ENCODE measurements at regions not wholly inside any gene's neighbourhood (a gene's known extent, or its start where the extent isn't known, plus 50 kb on each side); places are given as distances from the start of the nearest gene placed in this dataset.

- Histone ChIP-seq H3K4me2 (ENCODE audit: low read depth, low read length) (peak overlapping the region; percentile 57), H3K4me1 (ENCODE audit: low read length) (0 out of 2 replicates have a peak, but pooled peaks cover 3% of the 10 kb centered on the region), H3K27ac (ENCODE audit: low read length) (peak overlapping the region; percentile 14; the same call in 1 of the 2 replicates), H3F3A (ENCODE audit: insufficient read depth, low read length) (no peaks in the 10 kb centered on the region), H3K79me2 (ENCODE audit: low read length) (no peaks in the 10 kb centered on the region), H2AFZ (ENCODE audit: low read length) (peak overlapping the region; percentile 27), H3K4me3 (ENCODE audit: low read length) (peak overlapping the region; percentile 8; the same call in 1 of the 2 replicates), H3K9ac (ENCODE audit: low read length) (peak overlapping the region; percentile 2; the same call in 1 of the 2 replicates), H3K9me2 (replicated peaks; ENCODE audit: insufficient read depth, low read length) (no peaks in the 10 kb centered on the region; the same call in 1 of the 2 replicates), H3K36me3 (replicated peaks; ENCODE audit: insufficient read depth, low read length) (no peaks in the 10 kb centered on the region), H3K9me3 (replicated peaks; ENCODE audit: insufficient read depth, low read length) (no peaks in the 10 kb centered on the region), H3K27me3 (replicated peaks; ENCODE audit: insufficient read depth, low read length) (no peaks in the 10 kb centered on the region), H4K20me1 (ENCODE audit: insufficient read depth, low read length) (no peaks in the 10 kb centered on the region)
- TF ChIP-seq CTCF (IDR thresholded peaks at IDR 0.05; ENCODE audit: low read length) (no peak), EZH2phosphoT487 (IDR thresholded peaks at IDR 0.05; ENCODE audit: low read length) (no peak), EZH2 (optimal IDR thresholded peaks at IDR 0.05; ENCODE audit: low read depth, low read length) (no peak)
- DNase-seq: peak; percentile 12
Observed at GRCh38 chr5:159385536-159385935, 55.2 kb upstream of the IL12B start.

GRCh38 chr5:159386028-159386711 lies 55.9 kb upstream of the IL12B start:
- H3K4me2 ChIP-seq (ENCODE audit: low read depth, low read length): peak overlapping the region; percentile 57
- 0 out of 2 replicates have a peak, but pooled peaks cover 3% of the 10 kb centered on the region for H3K4me1 ChIP-seq (ENCODE audit: low read length)
- H3K36me3 ChIP-seq (replicated peaks; ENCODE audit: insufficient read depth, low read length): no peaks in the 10 kb centered on the region
- DNase-seq: peak; percentile 14
- H3F3A ChIP-seq (ENCODE audit: insufficient read depth, low read length): no peaks in the 10 kb centered on the region
- peak overlapping the region; percentile 14; the same call in 1 of the 2 replicates for H3K27ac ChIP-seq (ENCODE audit: low read length)
- H3K79me2 ChIP-seq (ENCODE audit: low read length): no peaks in the 10 kb centered on the region
- H3K9me2 ChIP-seq (replicated peaks; ENCODE audit: insufficient read depth, low read length): no peaks in the 10 kb centered on the region; the same call in 1 of the 2 replicates
- no peaks in the 10 kb centered on the region for H3K9me3 ChIP-seq (replicated peaks; ENCODE audit: insufficient read depth, low read length)
- TF ChIP-seq EZH2 (optimal IDR thresholded peaks at IDR 0.05; ENCODE audit: low read depth, low read length): no peak
- TF ChIP-seq EZH2phosphoT487 (IDR thresholded peaks at IDR 0.05; ENCODE audit: low read length): no peak
- TF ChIP-seq CTCF (IDR thresholded peaks at IDR 0.05; ENCODE audit: low read length): no peak
- H3K4me3 ChIP-seq (ENCODE audit: low read length): peak overlapping the region; percentile 8; the same call in 1 of the 2 replicates
- H3K27me3 ChIP-seq (replicated peaks; ENCODE audit: insufficient read depth, low read length): no peaks in the 10 kb centered on the region
- no peaks in the 10 kb centered on the region for H4K20me1 ChIP-seq (ENCODE audit: insufficient read depth, low read length)
- H3K9ac ChIP-seq (ENCODE audit: low read length): peak overlapping the region; percentile 2; the same call in 1 of the 2 replicates
- H2AFZ ChIP-seq (ENCODE audit: low read length): peak overlapping the region; percentile 27

- H4K20me1 ChIP-seq (ENCODE audit: insufficient read depth, low read length): no peaks in the 10 kb centered on the region
- H3K9me2 ChIP-seq (replicated peaks; ENCODE audit: insufficient read depth, low read length): no peaks in the 10 kb centered on the region; the same call in 1 of the 2 replicates
- no peaks in the 10 kb centered on the region for H3K79me2 ChIP-seq (ENCODE audit: low read length)
- no peaks in the 10 kb centered on the region for H3K36me3 ChIP-seq (replicated peaks; ENCODE audit: insufficient read depth, low read length)
- no peaks in the 10 kb centered on the region for H3F3A ChIP-seq (ENCODE audit: insufficient read depth, low read length)
- H3K4me3 ChIP-seq (ENCODE audit: low read length): no peak overlapping the region
- H3K27ac ChIP-seq (ENCODE audit: low read length): no peak overlapping the region
- H3K4me1 ChIP-seq (ENCODE audit: low read length): no peaks in the 10 kb centered on the region
- no peak overlapping the region for H3K9ac ChIP-seq (ENCODE audit: low read length)
- TF ChIP-seq CTCF (IDR thresholded peaks at IDR 0.05; ENCODE audit: low read length) (no peak), EZH2phosphoT487 (IDR thresholded peaks at IDR 0.05; ENCODE audit: low read length) (no peak), EZH2 (optimal IDR thresholded peaks at IDR 0.05; ENCODE audit: low read depth, low read length) (no peak)
- H3K9me3 ChIP-seq (replicated peaks; ENCODE audit: insufficient read depth, low read length): no peaks in the 10 kb centered on the region
- no peaks in the 10 kb centered on the region for H3K27me3 ChIP-seq (replicated peaks; ENCODE audit: insufficient read depth, low read length)
- no peak overlapping the region for H2AFZ ChIP-seq (ENCODE audit: low read length)
- DNase-seq: no peak
- no peak overlapping the region for H3K4me2 ChIP-seq (ENCODE audit: low read depth, low read length)
Observed at GRCh38 chr5:159392871-159393270, 62.6 kb upstream of the IL12B start.
